Neural progenitor cell (in vitro differentiated cells): ENCODE measurements at regions not wholly inside any gene's neighbourhood (a gene's known extent, or its start where the extent isn't known, plus 50 kb on each side); places are given as distances from the start of the nearest gene placed in this dataset.

Source experiments
- DNase-seq: peaks from one replicate; pipeline ENCODE4 v3.0.0-alpha.2; 2016; ENCODE audit warnings: low spot score
- H2AFZ ChIP-seq: fragments of 200-600 bp; sonication (generic); replicated peaks from 2 replicates; pipeline ENCODE4 v1.6.1; 2016; ENCODE audit warnings: antibody characterized with exemption
- H3F3A ChIP-seq: fragments of 200-600 bp; sonication (generic); 2 replicates; pipeline ENCODE4 v1.6.1; 2016; ENCODE audit warnings: antibody characterized with exemption, low read depth
- H3K27ac ChIP-seq: fragments of 200-600 bp; sonication (generic); 2 replicates; pipeline ENCODE4 v1.5.1; 2016; ENCODE audit warnings: mild to moderate bottlenecking
- H3K27me3 ChIP-seq: fragments of 200-600 bp; sonication (generic); 2 replicates; pipeline ENCODE4 v1.6.1; 2016; ENCODE audit warnings: mild to moderate bottlenecking, moderate library complexity
- H3K36me3 ChIP-seq: fragments of 200-600 bp; sonication (generic); 2 replicates; pipeline ENCODE4 v1.5.1; 2016
- H3K4me1 ChIP-seq: fragments of 200-600 bp; sonication (generic); 2 replicates; pipeline ENCODE4 v1.6.1; 2016; ENCODE audit warnings: mixed run types
- H3K4me2 ChIP-seq: fragments of 200-600 bp; sonication (generic); 2 replicates; pipeline ENCODE4 v1.6.1; 2016
- H3K4me3 ChIP-seq: fragments of 200-600 bp; sonication (generic); 2 replicates; pipeline ENCODE4 v1.5.1; 2016
- H3K79me2 ChIP-seq: fragments of 200-600 bp; sonication (generic); 2 replicates; pipeline ENCODE4 v1.6.1; 2016; ENCODE audit warnings: low read depth
- H3K9ac ChIP-seq: fragments of 200-600 bp; sonication (generic); 2 replicates; pipeline ENCODE4 v1.6.1; 2016
- H3K9me3 ChIP-seq: fragments of 200-600 bp; sonication (generic); 2 replicates; pipeline ENCODE4 v1.5.1; 2016; ENCODE audit warnings: low read depth
- H4K20me1 ChIP-seq: fragments of 200-600 bp; sonication (generic); 2 replicates; pipeline ENCODE4 v1.6.1; 2016; ENCODE audit warnings: low read depth
- H3K27ac Mint-ChIP-seq: 3 replicates; pipeline ENCODE4 v1.8.0; 2021; ENCODE audit warnings: mixed read lengths
- H3K27me3 Mint-ChIP-seq: 2 replicates; pipeline ENCODE4 v1.8.0; 2022; ENCODE audit warnings: low read depth, mild to moderate bottlenecking, inconsistent platforms, moderate library complexity, mixed read lengths; ENCODE audit not compliant: insufficient read depth
- H3K36me3 Mint-ChIP-seq: 3 replicates; pipeline ENCODE4 v1.8.0; 2021; ENCODE audit warnings: mixed read lengths
- H3K4me1 Mint-ChIP-seq: 3 replicates; pipeline ENCODE4 v1.8.0; 2021; ENCODE audit warnings: mixed read lengths
- H3K4me3 Mint-ChIP-seq: 3 replicates; pipeline ENCODE4 v1.8.0; 2021; ENCODE audit warnings: mild to moderate bottlenecking, moderate library complexity, mixed read lengths
- H3K9me3 Mint-ChIP-seq: 3 replicates; pipeline ENCODE4 v1.8.0; 2020; ENCODE audit warnings: mixed read lengths
- EZH2 ChIP-seq: fragments of 200-600 bp; sonication (generic); IDR thresholded peaks from 2 replicates; pipeline ENCODE4 v1.6.1; 2017; ENCODE audit warnings: antibody characterized with exemption, mild to moderate bottlenecking, moderate library complexity
- EZH2phosphoT487 ChIP-seq: fragments of 200-600 bp; sonication (generic); IDR thresholded peaks from 2 replicates; pipeline ENCODE4 v1.6.1; 2017; ENCODE audit warnings: antibody characterized with exemption
- TF ChIP-seq, protein P1 (sequence below): fragments of 200-600 bp; sonication (generic); IDR thresholded peaks from 2 replicates; pipeline ENCODE4 v1.5.1; 2017; ENCODE audit warnings: antibody characterized with exemption, mild to moderate bottlenecking

DNA sequence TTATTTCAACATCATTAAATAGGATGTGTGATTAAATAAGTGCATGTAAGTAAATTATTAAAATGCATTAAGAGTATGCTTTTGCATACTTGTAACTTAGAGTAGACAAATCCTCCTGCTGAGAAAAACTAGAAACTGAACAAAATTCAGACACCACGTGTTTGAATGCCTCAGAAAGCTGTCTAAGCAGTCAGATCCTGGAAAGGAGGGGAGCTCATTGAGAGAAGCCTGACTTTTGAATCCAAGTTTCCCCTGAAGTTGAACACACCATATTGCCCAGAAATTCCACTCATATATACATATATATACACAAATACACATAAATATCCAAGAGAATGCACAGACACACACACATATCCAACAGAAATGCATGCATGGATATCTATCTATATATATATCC lies 190.0 kb upstream of the BMP2 start:
- Mint-ChIP-seq H3K4me3 (no peak overlapping the region), H3K27me3 (peaks cover 7% of the 10 kb centered on the region), H3K36me3 (no peaks in the 10 kb centered on the region), H3K9me3 (no peaks in the 10 kb centered on the region), H3K4me1 (peaks cover 9% of the 10 kb centered on the region), H3K27ac (no peak overlapping the region)
- Histone ChIP-seq H3K36me3 (no peaks in the 10 kb centered on the region), H3K9me3 (no peaks in the 10 kb centered on the region), H3K27me3 (no peaks in the 10 kb centered on the region), H2AFZ (no peak overlapping the region), H3F3A (no peaks in the 10 kb centered on the region), H3K79me2 (no peaks in the 10 kb centered on the region), H3K4me3 (no peak overlapping the region), H3K9ac (no peak overlapping the region), H3K4me1 (no peaks in the 10 kb centered on the region), H3K4me2 (no peak overlapping the region), H3K27ac (no peak overlapping the region), H4K20me1 (no peaks in the 10 kb centered on the region)
- TF ChIP-seq EZH2phosphoT487: no peak
- no peak for TF ChIP-seq EZH2
- TF ChIP-seq, protein P1, sequence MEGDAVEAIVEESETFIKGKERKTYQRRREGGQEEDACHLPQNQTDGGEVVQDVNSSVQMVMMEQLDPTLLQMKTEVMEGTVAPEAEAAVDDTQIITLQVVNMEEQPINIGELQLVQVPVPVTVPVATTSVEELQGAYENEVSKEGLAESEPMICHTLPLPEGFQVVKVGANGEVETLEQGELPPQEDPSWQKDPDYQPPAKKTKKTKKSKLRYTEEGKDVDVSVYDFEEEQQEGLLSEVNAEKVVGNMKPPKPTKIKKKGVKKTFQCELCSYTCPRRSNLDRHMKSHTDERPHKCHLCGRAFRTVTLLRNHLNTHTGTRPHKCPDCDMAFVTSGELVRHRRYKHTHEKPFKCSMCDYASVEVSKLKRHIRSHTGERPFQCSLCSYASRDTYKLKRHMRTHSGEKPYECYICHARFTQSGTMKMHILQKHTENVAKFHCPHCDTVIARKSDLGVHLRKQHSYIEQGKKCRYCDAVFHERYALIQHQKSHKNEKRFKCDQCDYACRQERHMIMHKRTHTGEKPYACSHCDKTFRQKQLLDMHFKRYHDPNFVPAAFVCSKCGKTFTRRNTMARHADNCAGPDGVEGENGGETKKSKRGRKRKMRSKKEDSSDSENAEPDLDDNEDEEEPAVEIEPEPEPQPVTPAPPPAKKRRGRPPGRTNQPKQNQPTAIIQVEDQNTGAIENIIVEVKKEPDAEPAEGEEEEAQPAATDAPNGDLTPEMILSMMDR: no peak
- no peak for DNase-seq

DNA sequence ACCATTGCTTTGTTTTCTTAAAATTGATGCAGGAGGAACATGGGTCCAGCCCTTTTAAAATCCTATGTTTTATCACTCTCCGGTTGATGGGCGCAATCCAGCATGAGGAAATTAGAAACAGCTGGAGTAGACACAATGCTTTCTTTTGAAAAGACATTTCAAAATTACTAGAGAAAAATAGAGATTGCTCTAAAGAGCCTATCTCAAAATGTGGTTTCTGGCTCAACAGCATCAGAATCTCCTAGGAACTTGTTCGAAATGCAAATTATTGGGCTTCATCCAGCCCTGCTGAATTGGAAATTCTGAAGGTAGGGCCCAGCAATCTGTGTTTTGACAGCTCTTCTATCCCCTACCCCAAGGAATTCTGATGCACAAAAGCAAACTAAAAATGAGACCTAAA lies 190.8 kb upstream of the BMP2 start:
- Histone ChIP-seq H3F3A (no peaks in the 10 kb centered on the region), H3K4me2 (no peak overlapping the region), H2AFZ (no peak overlapping the region), H3K27me3 (no peaks in the 10 kb centered on the region), H3K36me3 (no peaks in the 10 kb centered on the region), H3K9me3 (no peaks in the 10 kb centered on the region), H4K20me1 (no peaks in the 10 kb centered on the region), H3K27ac (no peak overlapping the region), H3K79me2 (no peaks in the 10 kb centered on the region), H3K4me3 (no peak overlapping the region), H3K4me1 (no peaks in the 10 kb centered on the region), H3K9ac (no peak overlapping the region)
- no peaks in the 10 kb centered on the region for H3K9me3 Mint-ChIP-seq
- H3K4me1 Mint-ChIP-seq: peaks cover 9% of the 10 kb centered on the region
- TF ChIP-seq EZH2: no peak
- TF ChIP-seq, protein P1: no peak
- TF ChIP-seq EZH2phosphoT487: no peak
- H3K27me3 Mint-ChIP-seq: peaks cover 7% of the 10 kb centered on the region
- DNase-seq: no peak
- no peak overlapping the region for H3K27ac Mint-ChIP-seq
- H3K36me3 Mint-ChIP-seq: no peaks in the 10 kb centered on the region
- no peak overlapping the region for H3K4me3 Mint-ChIP-seq

DNA sequence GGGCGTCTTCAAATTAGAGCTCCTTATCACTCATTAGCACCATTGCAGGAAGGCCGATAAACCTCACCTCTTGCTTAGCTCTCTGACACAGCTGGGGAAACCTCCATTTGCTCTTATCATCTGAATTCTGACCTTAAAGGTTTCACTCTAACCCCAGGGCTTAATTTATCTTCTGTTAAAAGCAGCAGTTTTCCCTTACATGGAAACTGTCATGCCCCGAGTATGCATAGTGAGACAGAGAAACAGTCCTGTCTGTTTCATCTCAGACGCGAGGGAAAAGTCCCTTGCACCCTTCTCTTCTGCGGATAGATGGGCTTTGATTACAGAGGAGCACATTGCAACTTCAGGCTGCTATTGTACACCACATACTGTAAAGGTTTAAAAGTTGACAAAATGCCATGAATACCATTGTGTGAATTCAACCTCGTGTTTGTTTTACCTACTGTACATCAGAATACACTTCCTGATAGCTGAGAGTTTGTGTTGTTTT lies 191.5 kb upstream of the BMP2 start:
- Histone ChIP-seq H3K79me2 (no peaks in the 10 kb centered on the region), H3F3A (no peaks in the 10 kb centered on the region), H3K4me1 (no peaks in the 10 kb centered on the region), H4K20me1 (no peaks in the 10 kb centered on the region), H3K4me3 (no peak overlapping the region), H3K27me3 (no peaks in the 10 kb centered on the region), H3K4me2 (no peak overlapping the region), H3K27ac (no peak overlapping the region), H3K9ac (no peak overlapping the region), H3K36me3 (no peaks in the 10 kb centered on the region), H3K9me3 (no peaks in the 10 kb centered on the region), H2AFZ (peak overlapping the region; percentile 19)
- Mint-ChIP-seq H3K9me3 (no peaks in the 10 kb centered on the region), H3K27ac (no peak overlapping the region), H3K4me3 (no peak overlapping the region), H3K36me3 (no peaks in the 10 kb centered on the region), H3K27me3 (peaks cover 7% of the 10 kb centered on the region), H3K4me1 (peaks cover 9% of the 10 kb centered on the region)
- no peak for DNase-seq
- TF ChIP-seq EZH2: no peak
- no peak for TF ChIP-seq EZH2phosphoT487
- TF ChIP-seq, protein P1: no peak

DNA sequence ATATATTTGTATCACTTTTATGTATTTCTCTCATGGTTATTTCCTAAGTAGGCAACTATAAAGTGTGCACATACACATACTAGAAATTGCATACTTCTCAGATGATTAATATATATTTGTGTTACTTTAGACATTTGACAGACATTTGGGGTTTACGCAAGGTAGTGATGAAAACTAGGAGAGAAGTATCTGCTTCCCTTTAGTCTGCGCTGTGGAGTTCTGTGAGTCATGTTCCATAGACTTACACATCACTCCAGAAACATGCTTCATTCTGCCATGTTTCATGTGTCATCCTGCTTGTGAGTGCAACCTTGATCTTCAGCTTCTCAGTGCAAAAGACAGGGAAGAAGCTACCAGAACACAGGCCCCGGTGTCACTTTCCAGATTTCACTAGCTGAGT lies 200.7 kb upstream of the BMP2 start:
- Histone ChIP-seq H3K9me3 (no peaks in the 10 kb centered on the region), H4K20me1 (no peaks in the 10 kb centered on the region), H3K4me2 (no peak overlapping the region), H3K36me3 (no peaks in the 10 kb centered on the region), H3K79me2 (no peaks in the 10 kb centered on the region), H3F3A (no peaks in the 10 kb centered on the region), H3K27ac (no peak overlapping the region), H3K27me3 (no peaks in the 10 kb centered on the region), H3K4me3 (no peak overlapping the region), H3K9ac (no peak overlapping the region), H2AFZ (no peak overlapping the region), H3K4me1 (no peaks in the 10 kb centered on the region)
- Mint-ChIP-seq H3K36me3 (no peaks in the 10 kb centered on the region), H3K27ac (no peak overlapping the region), H3K27me3 (peaks cover 16% of the 10 kb centered on the region), H3K4me3 (no peak overlapping the region), H3K4me1 (peaks cover 11% of the 10 kb centered on the region), H3K9me3 (peaks cover 2% of the 10 kb centered on the region)
- TF ChIP-seq EZH2phosphoT487 (no peak), EZH2 (no peak)
- TF ChIP-seq, protein P1: no peak
- DNase-seq: no peak
